ENCODE measurements at regions not wholly inside any gene's neighbourhood (a gene's known extent, or its start where the extent isn't known, plus 50 kb on each side); places are given as distances from the start of the nearest gene placed in this dataset.

GRCh38 chr9:3658964-3659363, 133.2 kb upstream of the RFX3 start:
- TF ChIP-seq POLR2A (IDR thresholded peaks at IDR 0.05) (no peak), CTCF (IDR thresholded peaks at IDR 0.05) (no peak)
